T-helper 2 cell treated with Interferon-gamma antibody and Interleukin-4, amounts not matched to agents 5 μg/mL and 100 μg/mL, for 36 hours (primary cell): ENCODE measurements at regions not wholly inside any gene's neighbourhood (a gene's known extent, or its start where the extent isn't known, plus 50 kb on each side); places are given as distances from the start of the nearest gene placed in this dataset.

Experiments
- DNase-seq: peaks from one replicate; pipeline ENCODE4 v3.0.0; 2021; ENCODE audit warnings: low spot score
- H3K27ac Mint-ChIP-seq: one replicate; pipeline ENCODE4 v1.8.0; 2021; ENCODE audit warnings: mild to moderate bottlenecking, mixed read lengths
- H3K27me3 Mint-ChIP-seq: one replicate; pipeline ENCODE4 v1.8.0; 2021; ENCODE audit warnings: low read depth, mixed read lengths
- H3K36me3 Mint-ChIP-seq: one replicate; pipeline ENCODE4 v1.8.0; 2021; ENCODE audit warnings: low read depth, mixed read lengths
- H3K4me1 Mint-ChIP-seq: one replicate; pipeline ENCODE4 v1.8.0; 2021; ENCODE audit warnings: low read depth, mixed read lengths
- H3K4me3 Mint-ChIP-seq: one replicate; pipeline ENCODE4 v1.8.0; 2022; ENCODE audit warnings: mild to moderate bottlenecking, moderate library complexity, mixed read lengths
- H3K9me3 Mint-ChIP-seq: one replicate; pipeline ENCODE4 v1.8.0; 2021; ENCODE audit warnings: mixed read lengths

- H3K9me3 Mint-ChIP-seq, result peaks cover 23% of the 10 kb centered on the region
- no peak for DNase-seq
- no peak overlapping the region for H3K4me3 Mint-ChIP-seq
- H3K4me1 Mint-ChIP-seq, result peaks cover 16% of the 10 kb centered on the region
- H3K27me3 Mint-ChIP-seq, result no peaks in the 10 kb centered on the region
- H3K36me3 Mint-ChIP-seq, result peaks cover 12% of the 10 kb centered on the region
- H3K27ac Mint-ChIP-seq, result no peak overlapping the region
Measured at GRCh38 chr12:92604786-92605185, 98.0 kb upstream of the PLEKHG7 start.

- no peaks in the 10 kb centered on the region for H3K27me3 Mint-ChIP-seq
- H3K27ac Mint-ChIP-seq, result no peak overlapping the region
- peaks cover 32% of the 10 kb centered on the region for H3K9me3 Mint-ChIP-seq
- peaks cover 16% of the 10 kb centered on the region for H3K4me1 Mint-ChIP-seq
- peak; percentile 5 for DNase-seq
- H3K4me3 Mint-ChIP-seq, result no peak overlapping the region
- H3K36me3 Mint-ChIP-seq, result peaks cover 18% of the 10 kb centered on the region
Measured at GRCh38 chr12:92603741-92604432, 98.9 kb upstream of the PLEKHG7 start.

DNA sequence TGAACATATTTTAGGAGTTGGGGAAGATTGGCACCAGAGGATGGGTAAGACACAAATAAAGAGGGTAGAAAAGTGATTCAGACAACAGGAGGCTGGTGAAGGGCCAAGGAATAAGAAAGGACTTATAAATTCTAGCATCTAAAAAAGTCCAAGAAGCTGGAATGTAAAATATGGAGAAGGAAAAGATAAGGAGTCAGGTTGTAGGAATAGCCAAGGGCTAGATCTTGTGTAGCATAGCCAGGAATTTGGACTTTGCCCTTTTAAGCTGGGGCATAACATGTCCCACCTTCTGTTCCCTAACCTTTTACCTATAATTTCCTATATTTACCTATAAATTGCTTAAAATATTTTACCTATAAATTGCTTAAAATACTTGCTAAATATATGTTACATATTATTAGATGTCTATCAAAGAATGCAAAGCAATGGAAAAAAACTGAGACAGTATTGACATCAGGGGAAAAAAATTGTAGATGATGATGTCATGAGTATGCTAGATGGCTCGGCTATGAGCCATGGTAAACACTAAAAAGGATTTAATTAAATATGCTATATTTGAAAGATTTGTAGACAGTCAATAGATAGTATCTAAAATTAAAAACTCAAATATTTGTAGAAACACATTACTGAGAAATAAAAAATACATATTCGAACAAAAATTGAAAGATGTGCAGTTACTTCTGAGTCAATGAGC lies 99.7 kb upstream of the PLEKHG7 start:
- Mint-ChIP-seq H3K9me3 (peaks cover 39% of the 10 kb centered on the region), H3K27ac (no peak overlapping the region), H3K4me3 (no peak overlapping the region)

DNA sequence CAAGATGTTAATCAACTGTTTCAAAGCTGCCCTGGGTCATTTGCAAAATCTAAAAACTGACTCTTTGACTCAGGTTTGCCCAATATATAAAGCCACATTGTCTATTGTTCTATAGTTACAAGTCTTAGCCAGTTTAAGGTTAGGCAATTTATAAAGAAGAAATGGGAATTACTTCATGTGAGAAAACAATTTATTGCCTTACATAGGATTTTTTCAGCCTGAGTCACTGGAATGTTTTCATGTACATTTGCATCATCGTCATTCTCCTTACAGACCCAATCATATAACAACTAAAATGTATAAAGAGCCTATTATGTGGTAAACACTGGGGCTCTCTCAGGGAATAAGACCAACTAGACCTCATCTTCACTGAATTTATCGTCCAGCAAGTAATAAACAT lies 100.3 kb upstream of the PLEKHG7 start:
- H3K4me1 Mint-ChIP-seq, result peaks cover 9% of the 10 kb centered on the region
- H3K4me3 Mint-ChIP-seq, result no peak overlapping the region
- DNase-seq, result no peak
- peaks cover 21% of the 10 kb centered on the region for H3K36me3 Mint-ChIP-seq
- peaks cover 43% of the 10 kb centered on the region for H3K9me3 Mint-ChIP-seq
- no peaks in the 10 kb centered on the region for H3K27me3 Mint-ChIP-seq
- no peak overlapping the region for H3K27ac Mint-ChIP-seq

More for the DNA sequence above, 99.7 kb upstream of the PLEKHG7 start:
- Mint-ChIP-seq H3K4me1 (peaks cover 10% of the 10 kb centered on the region), H3K36me3 (peaks cover 21% of the 10 kb centered on the region), H3K27me3 (no peaks in the 10 kb centered on the region)
- DNase-seq, result no peak

- Mint-ChIP-seq H3K9me3 (peaks cover 43% of the 10 kb centered on the region), H3K27me3 (no peaks in the 10 kb centered on the region), H3K36me3 (peaks cover 21% of the 10 kb centered on the region), H3K4me3 (no peak overlapping the region), H3K4me1 (peaks cover 9% of the 10 kb centered on the region), H3K27ac (no peak overlapping the region)
- DNase-seq, result no peak
Measured at GRCh38 chr12:92601680-92602079, 101.1 kb upstream of the PLEKHG7 start.

DNA sequence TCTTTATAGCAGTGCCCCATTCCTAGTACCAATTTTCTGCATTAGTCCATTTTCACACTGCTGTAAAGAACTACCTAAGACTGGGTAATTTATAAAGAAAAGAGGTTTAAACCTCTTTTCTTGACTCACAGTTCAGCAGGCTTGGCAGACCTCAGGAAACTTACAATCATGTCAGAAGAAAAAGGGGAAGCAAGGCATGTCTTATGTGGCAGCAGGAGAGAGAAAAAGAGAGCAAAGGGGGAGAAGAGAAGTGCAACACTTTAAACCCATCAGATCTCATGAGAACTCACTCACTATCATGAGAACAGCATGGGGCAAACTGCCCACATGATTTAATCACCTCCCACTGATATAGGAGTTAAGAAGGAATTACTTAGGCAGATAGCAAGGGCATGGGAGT lies 101.6 kb upstream of the PLEKHG7 start:
- peaks cover 46% of the 10 kb centered on the region for H3K9me3 Mint-ChIP-seq
- H3K36me3 Mint-ChIP-seq, result peaks cover 21% of the 10 kb centered on the region
- peaks cover 9% of the 10 kb centered on the region for H3K4me1 Mint-ChIP-seq
- no peak overlapping the region for H3K27ac Mint-ChIP-seq
- H3K27me3 Mint-ChIP-seq, result no peaks in the 10 kb centered on the region
- H3K4me3 Mint-ChIP-seq, result no peak overlapping the region
- no peak for DNase-seq

GRCh38 chr12:92600052-92600451 lies 102.7 kb upstream of the PLEKHG7 start:
- Mint-ChIP-seq H3K9me3 (peaks cover 53% of the 10 kb centered on the region), H3K4me1 (peaks cover 13% of the 10 kb centered on the region), H3K27me3 (no peaks in the 10 kb centered on the region), H3K36me3 (peaks cover 26% of the 10 kb centered on the region), H3K27ac (no peak overlapping the region), H3K4me3 (no peak overlapping the region)
- DNase-seq, result no peak

- H3K4me1 Mint-ChIP-seq, result peaks cover 24% of the 10 kb centered on the region
- H3K27me3 Mint-ChIP-seq, result no peaks in the 10 kb centered on the region
- H3K4me3 Mint-ChIP-seq, result no peak overlapping the region
- no peak overlapping the region for H3K27ac Mint-ChIP-seq
- DNase-seq, result peak; percentile 24
- peaks cover 60% of the 10 kb centered on the region for H3K9me3 Mint-ChIP-seq
- peaks cover 35% of the 10 kb centered on the region for H3K36me3 Mint-ChIP-seq
Measured at GRCh38 chr12:92597997-92598396, 104.8 kb upstream of the PLEKHG7 start.

GRCh38 chr12:92597118-92597517 lies 105.7 kb upstream of the PLEKHG7 start:
- DNase-seq, result no peak
- peaks cover 38% of the 10 kb centered on the region for H3K36me3 Mint-ChIP-seq
- peaks cover 59% of the 10 kb centered on the region for H3K9me3 Mint-ChIP-seq
- H3K4me1 Mint-ChIP-seq, result peaks cover 26% of the 10 kb centered on the region
- H3K27ac Mint-ChIP-seq, result no peak overlapping the region
- H3K4me3 Mint-ChIP-seq, result no peak overlapping the region
- H3K27me3 Mint-ChIP-seq, result no peaks in the 10 kb centered on the region

- DNase-seq, result no peak
- Mint-ChIP-seq H3K4me1 (peaks cover 24% of the 10 kb centered on the region), H3K9me3 (peaks cover 52% of the 10 kb centered on the region), H3K27me3 (no peaks in the 10 kb centered on the region), H3K27ac (no peak overlapping the region), H3K36me3 (peaks cover 35% of the 10 kb centered on the region), H3K4me3 (no peak overlapping the region)
Measured at GRCh38 chr12:92596383-92596782, 106.4 kb upstream of the PLEKHG7 start.

GRCh38 chr12:92595663-92596062 lies 107.1 kb upstream of the PLEKHG7 start:
- no peaks in the 10 kb centered on the region for H3K27me3 Mint-ChIP-seq
- H3K27ac Mint-ChIP-seq, result peak overlapping the region; percentile 34
- peaks cover 28% of the 10 kb centered on the region for H3K36me3 Mint-ChIP-seq
- peaks cover 24% of the 10 kb centered on the region for H3K4me1 Mint-ChIP-seq
- DNase-seq, result no peak
- peaks cover 45% of the 10 kb centered on the region for H3K9me3 Mint-ChIP-seq
- H3K4me3 Mint-ChIP-seq, result no peak overlapping the region

DNA sequence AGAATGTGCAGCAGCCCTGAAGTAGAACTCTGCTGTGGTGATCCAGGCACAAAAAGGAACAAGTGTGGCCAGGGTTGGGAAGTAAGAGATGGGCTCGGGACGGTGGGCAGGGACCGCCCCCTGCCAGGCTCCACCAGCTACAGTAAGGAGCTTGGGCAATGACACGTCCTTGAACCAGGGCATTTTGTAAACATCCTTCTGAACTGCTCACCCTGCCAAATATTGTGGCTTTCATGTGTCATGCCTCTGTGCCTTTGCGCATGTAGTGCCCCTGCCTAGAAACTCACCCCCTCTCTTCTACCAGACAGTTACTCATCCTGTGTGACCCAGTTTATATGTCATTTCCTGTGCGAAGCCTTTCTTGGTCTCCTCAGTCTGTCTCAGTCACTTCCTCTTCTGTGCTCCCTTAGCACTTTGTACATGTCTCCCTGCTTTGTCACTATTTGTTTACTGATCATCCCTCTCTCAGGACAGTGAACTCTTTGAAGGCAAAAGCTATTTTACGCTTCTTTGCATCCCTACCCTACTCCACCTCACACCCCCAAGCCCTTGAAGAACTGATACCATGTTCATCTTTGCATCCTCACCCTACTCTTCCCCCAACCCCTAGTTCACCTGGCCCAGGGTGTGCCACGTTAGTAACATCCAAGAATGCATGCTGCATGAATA lies 108.9 kb upstream of the PLEKHG7 start:
- peak overlapping the region; percentile 75 for H3K4me3 Mint-ChIP-seq
- peak overlapping the region; percentile 96 for H3K27ac Mint-ChIP-seq
- peaks cover 21% of the 10 kb centered on the region for H3K36me3 Mint-ChIP-seq
- H3K27me3 Mint-ChIP-seq, result no peaks in the 10 kb centered on the region
- DNase-seq, result peak; percentile 80
- H3K9me3 Mint-ChIP-seq, result peaks cover 28% of the 10 kb centered on the region
- H3K4me1 Mint-ChIP-seq, result peaks cover 24% of the 10 kb centered on the region

DNA sequence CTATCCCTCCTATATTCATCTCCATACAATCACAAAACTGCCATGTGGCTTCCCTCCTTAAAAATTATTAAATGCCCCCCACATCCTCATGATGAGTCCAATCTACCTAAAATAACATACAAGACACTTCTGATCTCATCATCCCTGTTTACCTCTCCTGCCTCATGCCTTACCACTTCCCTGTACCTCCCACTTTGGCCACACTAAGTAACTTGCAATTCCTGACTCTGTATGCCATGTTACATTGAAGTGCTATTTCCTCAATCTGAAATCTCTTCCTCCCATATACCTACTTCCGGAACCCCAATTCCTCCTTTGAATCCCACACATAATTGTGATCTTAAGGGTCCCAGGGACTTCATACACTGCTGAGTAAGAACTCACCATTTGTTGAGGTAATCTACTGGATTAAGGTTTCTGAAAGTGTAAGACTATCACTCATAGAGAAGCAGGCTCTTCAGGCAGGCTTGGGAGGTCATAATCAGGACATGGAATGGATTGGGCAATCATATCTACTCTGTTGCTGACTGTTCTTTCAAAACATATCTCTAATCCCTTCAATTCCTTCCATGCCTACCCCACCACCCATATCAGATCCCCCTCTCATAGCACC lies 117.6 kb upstream of the PLEKHG7 start:
- Mint-ChIP-seq H3K27me3 (no peaks in the 10 kb centered on the region), H3K4me3 (no peak overlapping the region), H3K27ac (no peak overlapping the region), H3K9me3 (peaks cover 9% of the 10 kb centered on the region), H3K4me1 (no peaks in the 10 kb centered on the region), H3K36me3 (peaks cover 3% of the 10 kb centered on the region)
- no peak for DNase-seq

DNA sequence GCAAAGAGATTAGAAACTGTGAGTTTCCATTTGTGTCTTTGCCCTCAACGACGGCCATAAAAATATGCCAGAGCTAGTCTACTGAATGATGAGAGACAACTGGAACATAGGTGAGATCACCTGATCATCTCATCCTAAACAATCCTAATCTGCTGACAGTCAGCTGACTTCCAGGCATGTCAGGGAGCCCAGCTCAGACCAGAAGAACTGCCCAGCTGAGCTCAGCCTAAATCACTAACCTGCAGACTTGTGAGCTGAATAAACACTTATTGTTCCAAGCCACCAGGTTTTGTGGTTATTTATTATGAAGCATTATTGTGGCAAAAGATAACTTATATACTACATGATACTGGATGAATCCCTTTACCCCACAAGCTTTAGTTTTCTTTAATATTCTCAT lies 118.9 kb upstream of the PLEKHG7 start:
- Mint-ChIP-seq H3K4me1 (no peaks in the 10 kb centered on the region), H3K27me3 (no peaks in the 10 kb centered on the region), H3K9me3 (peaks cover 9% of the 10 kb centered on the region), H3K4me3 (no peak overlapping the region), H3K36me3 (peaks cover 3% of the 10 kb centered on the region), H3K27ac (no peak overlapping the region)
- no peak for DNase-seq
